Endothelial cell of umbilical vein (primary cell): ENCODE measurements at regions not wholly inside any gene's neighbourhood (a gene's known extent, or its start where the extent isn't known, plus 50 kb on each side); places are given as distances from the start of the nearest gene placed in this dataset.

Source experiments
- BruUV-seq: library from RNA; stranded (reverse); fragments of 400-500 nt; replicated peaks from 2 replicates; lab custom pipeline; 2021; lab: Mats Ljungman, UMichigan
- CTCF ChIA-PET: fragments of 300-600, 350-600 bp; sonication (Branson Sonifier 250); formaldehyde crosslinking; loops from one replicate; lab custom pipeline; 2021; ENCODE audit warnings: antibody characterized with exemption, inconsistent platforms; lab: Charles Lee
- POLR2A ChIA-PET: fragments of 300-600, 350-600 bp; sonication (Branson Sonifier 250); formaldehyde crosslinking; loops from one replicate; lab custom pipeline; 2021; ENCODE audit warnings: antibody characterized with exemption, inconsistent platforms; lab: Charles Lee
- DNase-seq: peaks from one replicate; pipeline ENCODE4 v3.0.0-alpha.2; 2011; ENCODE audit warnings: low read depth, low spot score
- FAIRE-seq: peaks from 2 replicates; lab custom pipeline; 2011; peaks lifted over from hg19 to GRCh38; lab: Jason Lieb, UNC
- H2AFZ ChIP-seq: 2 replicates; pipeline ENCODE4 v1.6.0; 2012; ENCODE audit warnings: low read depth, low read length, control low read depth, inconsistent platforms
- H3K27ac ChIP-seq: 2 replicates; pipeline ENCODE4 v1.5.1; 2011; ENCODE audit warnings: low read depth, mild to moderate bottlenecking, control low read depth, low read length, moderate library complexity; ENCODE audit not compliant: insufficient read depth
- H3K27me3 ChIP-seq, 2 experiments: 2 replicates each; pipeline versions ENCODE4 v1.6.0 to v1.6.1; 2011; ENCODE audit warnings: low read length in 2 of 2, mixed read lengths in 1 of 2; ENCODE audit not compliant: control insufficient read depth in 2 of 2, insufficient read depth in 2 of 2
- H3K36me3 ChIP-seq, 2 experiments: 2 replicates in 1 of 2; 3 replicates in 1 of 2; pipeline ENCODE4 v1.5.1; 2011; ENCODE audit warnings: low read length in 2 of 2, mild to moderate bottlenecking in 1 of 2, moderate library complexity in 1 of 2; ENCODE audit not compliant: control insufficient read depth in 2 of 2, insufficient read depth in 2 of 2; ENCODE audit errors: extremely low read depth in 1 of 2
- H3K4me1 ChIP-seq: 3 replicates; pipeline ENCODE4 v1.5.1; 2011; ENCODE audit warnings: mild to moderate bottlenecking, low read length; ENCODE audit not compliant: control insufficient read depth, insufficient read depth; ENCODE audit errors: extremely low read depth
- H3K4me2 ChIP-seq: 2 replicates; pipeline ENCODE4 v1.6.1; 2011; ENCODE audit warnings: low read length, control low read depth, mixed read lengths; ENCODE audit not compliant: insufficient read depth
- H3K4me3 ChIP-seq, 3 experiments: fragments of 200-600 bp in 1 of 3; sonication (generic), shearing (Covaris generic) in 1 of 3; replicated peaks in 1 of 3; 2 replicates each; pipeline ENCODE4 v1.5.1; 2011 to 2016; ENCODE audit warnings: control low read depth in 3 of 3, low read length in 3 of 3, mild to moderate bottlenecking in 2 of 3, inconsistent platforms in 1 of 3, low read depth in 1 of 3, moderate library complexity in 1 of 3; ENCODE audit not compliant: insufficient read depth in 1 of 3
- H3K79me2 ChIP-seq: 2 replicates; pipeline ENCODE4 v1.6.0; 2012; ENCODE audit warnings: low read length, inconsistent platforms; ENCODE audit not compliant: control insufficient read depth, insufficient read depth
- H3K9ac ChIP-seq: replicated peaks from 2 replicates; pipeline ENCODE3; 2011; ENCODE audit warnings: low read length, control low read depth; ENCODE audit not compliant: insufficient read depth; ENCODE audit errors: extremely low read depth
- H3K9me1 ChIP-seq: replicated peaks from 3 replicates; pipeline ENCODE4 v1.6.0; 2011; ENCODE audit warnings: mild to moderate bottlenecking, low read length; ENCODE audit not compliant: control insufficient read depth, insufficient read depth; ENCODE audit errors: extremely low read depth
- H3K9me3 ChIP-seq: replicated peaks from 2 replicates; pipeline ENCODE4 v1.5.1; 2012; ENCODE audit warnings: low read length, inconsistent platforms; ENCODE audit not compliant: control insufficient read depth, insufficient read depth
- H4K20me1 ChIP-seq: replicated peaks from 2 replicates; pipeline ENCODE3; 2011; ENCODE audit warnings: mild to moderate bottlenecking, low read length; ENCODE audit not compliant: control insufficient read depth, insufficient read depth; ENCODE audit errors: extremely low read depth
- EZH2 ChIP-seq: IDR thresholded peaks from 2 replicates; pipeline ENCODE4 v1.6.1; 2012; ENCODE audit warnings: borderline replicate concordance, low read depth, mild to moderate bottlenecking, moderate library complexity, low read length, inconsistent platforms; ENCODE audit not compliant: severe bottlenecking
- FOS ChIP-seq: IDR thresholded peaks from 2 replicates; pipeline ENCODE4 v1.6.1; 2011; ENCODE audit warnings: mild to moderate bottlenecking, low read length, moderate library complexity, borderline replicate concordance; ENCODE audit not compliant: insufficient read depth
- GATA2 ChIP-seq: IDR thresholded peaks from 2 replicates; pipeline ENCODE4 v1.7.0; 2011; ENCODE audit warnings: low read depth, mild to moderate bottlenecking, moderate library complexity, mixed read lengths, low read length; ENCODE audit not compliant: insufficient read length, insufficient read depth
- JUN ChIP-seq: IDR thresholded peaks from 2 replicates; pipeline ENCODE4 v1.6.1; 2011; ENCODE audit warnings: borderline replicate concordance, low read depth; ENCODE audit not compliant: insufficient read length, insufficient read depth
- MYC ChIP-seq: IDR thresholded peaks from one replicate; pipeline ENCODE4 v1.6.1; 2011; ENCODE audit warnings: mild to moderate bottlenecking, low read depth, low read length
- POLR2A ChIP-seq: IDR thresholded peaks from 2 replicates; pipeline ENCODE4 v1.6.1; 2012; ENCODE audit warnings: low read depth, mild to moderate bottlenecking, control low read depth, low read length
- POLR2AphosphoS5 ChIP-seq: IDR thresholded peaks from 2 replicates; pipeline ENCODE4 v1.6.1; 2012; ENCODE audit warnings: low read depth, mild to moderate bottlenecking, control low read depth, low read length, moderate library complexity; ENCODE audit not compliant: insufficient read depth
- dilution Hi-C: fragments of 300-500 bp; cut with MboI; formaldehyde crosslinking; loops from one replicate; pipeline ENCODE4 v1.15.0; 2019; ENCODE audit warnings: low sequenced_read_pairs; ENCODE audit not compliant: extremely low pct_ligation_motif_present
- intact Hi-C: fragments of 100-400 bp; cut with micrococcal nuclease; formaldehyde crosslinking; loops from one replicate; pipeline ENCODE4 v1.10.0; 2022
- TF ChIP-seq, protein P1 (sequence below), 2 donors: IDR thresholded peaks; 1 replicate in 1 of 2; 2 replicates in 1 of 2; pipeline ENCODE4 v1.5.1; 2011; ENCODE audit warnings: low read length in 2 of 2, mild to moderate bottlenecking in 2 of 2, moderate library complexity in 2 of 2, control low read depth in 1 of 2, inconsistent platforms in 1 of 2, low read depth in 1 of 2; ENCODE audit not compliant: insufficient read depth in 1 of 2; ENCODE audit errors: extremely low read depth in 1 of 2
- TF ChIP-seq, protein P2 (sequence below): IDR thresholded peaks from 2 replicates; pipeline ENCODE4 v1.6.1; 2011; ENCODE audit not compliant: insufficient read depth, insufficient read length

DNA sequence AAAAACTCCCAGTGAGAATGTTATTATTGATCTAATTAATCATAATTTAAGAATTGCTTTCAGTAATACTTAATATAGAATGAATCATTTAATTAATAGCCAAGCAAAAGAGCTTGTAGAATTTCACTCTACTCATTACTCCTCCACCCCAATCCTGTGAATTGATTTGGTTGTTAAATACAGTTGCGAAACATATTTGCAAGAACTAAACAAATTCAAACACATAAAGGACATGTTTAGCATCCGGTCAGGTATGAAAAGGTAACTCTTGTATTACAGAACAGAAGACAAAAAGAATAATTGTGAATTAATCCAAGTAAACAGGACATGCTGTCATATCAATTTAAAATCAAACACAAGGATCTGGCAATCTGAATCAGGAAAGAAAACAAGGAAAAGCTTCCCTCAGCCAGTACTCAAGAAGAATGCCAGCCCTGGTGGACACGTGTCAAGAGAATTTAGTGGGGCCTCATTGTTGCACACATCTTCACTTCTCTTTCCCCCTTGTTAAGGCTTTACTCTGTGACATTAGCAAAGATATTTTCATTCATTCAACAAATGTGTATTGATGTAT lies 89.4 kb upstream of the SLC12A2 start:
- Histone ChIP-seq H3K4me2 (no peak overlapping the region), H3K27ac (no peak overlapping the region), H3K36me3 (no peaks in the 10 kb centered on the region), H3K27me3 (no peaks in the 10 kb centered on the region), H3K9me1 (no peaks in the 10 kb centered on the region), H3K4me1 (no peaks in the 10 kb centered on the region), H3K9ac (no peak overlapping the region), H3K9me3 (no peaks in the 10 kb centered on the region), H3K4me3 (no peak overlapping the region), H3K79me2 (no peaks in the 10 kb centered on the region), H2AFZ (no peak overlapping the region), H4K20me1 (no peaks in the 10 kb centered on the region)
- POLR2A ChIA-PET: no interaction called here
- CTCF ChIA-PET: no interaction called here
- no peak for FAIRE-seq
- DNase-seq: no peak
- no TSS peak for BruUV-seq
- dilution Hi-C loops (no loop called here), intact Hi-C loops (no loop called here)
- no peak for TF ChIP-seq POLR2A
- TF ChIP-seq, protein P1, sequence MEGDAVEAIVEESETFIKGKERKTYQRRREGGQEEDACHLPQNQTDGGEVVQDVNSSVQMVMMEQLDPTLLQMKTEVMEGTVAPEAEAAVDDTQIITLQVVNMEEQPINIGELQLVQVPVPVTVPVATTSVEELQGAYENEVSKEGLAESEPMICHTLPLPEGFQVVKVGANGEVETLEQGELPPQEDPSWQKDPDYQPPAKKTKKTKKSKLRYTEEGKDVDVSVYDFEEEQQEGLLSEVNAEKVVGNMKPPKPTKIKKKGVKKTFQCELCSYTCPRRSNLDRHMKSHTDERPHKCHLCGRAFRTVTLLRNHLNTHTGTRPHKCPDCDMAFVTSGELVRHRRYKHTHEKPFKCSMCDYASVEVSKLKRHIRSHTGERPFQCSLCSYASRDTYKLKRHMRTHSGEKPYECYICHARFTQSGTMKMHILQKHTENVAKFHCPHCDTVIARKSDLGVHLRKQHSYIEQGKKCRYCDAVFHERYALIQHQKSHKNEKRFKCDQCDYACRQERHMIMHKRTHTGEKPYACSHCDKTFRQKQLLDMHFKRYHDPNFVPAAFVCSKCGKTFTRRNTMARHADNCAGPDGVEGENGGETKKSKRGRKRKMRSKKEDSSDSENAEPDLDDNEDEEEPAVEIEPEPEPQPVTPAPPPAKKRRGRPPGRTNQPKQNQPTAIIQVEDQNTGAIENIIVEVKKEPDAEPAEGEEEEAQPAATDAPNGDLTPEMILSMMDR (IDR thresholded peaks at IDR 0.05; ENCODE audit: extremely low read depth in 1 of 2, insufficient read depth in 1 of 2, low read depth in 1 of 2, low read length in 2 of 2): no peak

DNA sequence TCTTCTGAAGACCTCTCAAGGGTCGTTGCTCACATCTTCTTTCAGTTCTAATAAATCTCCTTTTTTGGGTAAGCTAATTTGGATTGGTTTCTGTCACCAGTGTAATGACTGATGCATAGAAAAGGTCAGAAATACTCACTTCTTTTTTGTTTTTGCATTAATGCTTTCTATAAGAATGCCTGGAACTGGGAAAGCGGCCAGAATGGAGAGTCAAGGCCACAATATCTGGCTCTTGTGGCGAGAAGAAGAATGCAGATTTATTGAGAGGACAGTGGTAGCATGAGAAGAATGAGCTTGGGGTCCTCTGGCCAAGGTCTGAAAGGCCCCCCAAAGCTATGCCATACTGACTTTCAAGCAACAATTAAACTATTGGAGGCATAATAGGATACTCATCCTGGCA lies 88.0 kb upstream of the SLC12A2 start:
- no TSS peak for BruUV-seq
- CTCF ChIA-PET: no interaction called here
- intact Hi-C loops: no loop called here

More for the DNA sequence above, 88.0 kb upstream of the SLC12A2 start:
- Histone ChIP-seq H3K4me2 (no peak overlapping the region), H3K9ac (no peak overlapping the region), H3K4me1 (no peaks in the 10 kb centered on the region), H3K9me1 (no peaks in the 10 kb centered on the region), H3K27ac (no peak overlapping the region), H3K79me2 (no peaks in the 10 kb centered on the region), H4K20me1 (no peaks in the 10 kb centered on the region), H3K36me3 (no peaks in the 10 kb centered on the region), H3K27me3 (no peaks in the 10 kb centered on the region), H3K9me3 (no peaks in the 10 kb centered on the region), H2AFZ (no peak overlapping the region), H3K4me3 (no peak overlapping the region)
- DNase-seq: no peak
- dilution Hi-C loops: no loop called here
- POLR2A ChIA-PET: no interaction called here
- no peak for FAIRE-seq
- TF ChIP-seq GATA2 (no peak), FOS (no peak), POLR2A (no peak), JUN (no peak), EZH2 (no peak), POLR2AphosphoS5 (no peak), MYC (no peak)
- TF ChIP-seq, protein P1 (IDR thresholded peaks at IDR 0.05; ENCODE audit: extremely low read depth in 1 of 2, insufficient read depth in 1 of 2, low read depth in 1 of 2, low read length in 2 of 2): no peak
- TF ChIP-seq, protein P2, sequence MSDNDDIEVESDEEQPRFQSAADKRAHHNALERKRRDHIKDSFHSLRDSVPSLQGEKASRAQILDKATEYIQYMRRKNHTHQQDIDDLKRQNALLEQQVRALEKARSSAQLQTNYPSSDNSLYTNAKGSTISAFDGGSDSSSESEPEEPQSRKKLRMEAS: no peak
